ENCODE measurements at regions not wholly inside any gene's neighbourhood (a gene's known extent, or its start where the extent isn't known, plus 50 kb on each side); places are given as distances from the start of the nearest gene placed in this dataset.

GRCh38 chr9:106731910-106732309, 131.1 kb upstream of the ZNF462 start:
- Histone ChIP-seq H3K9ac (ENCODE audit: insufficient read length) (no peak overlapping the region), H3K36me3 (ENCODE audit: insufficient read depth, low read length) (no peaks in the 10 kb centered on the region), H3K9me3 (ENCODE audit: low read depth, low read length) (no peaks in the 10 kb centered on the region), H3K27ac (no peak overlapping the region), H3K4me3 (no peak overlapping the region)
- no peak for TF ChIP-seq POLR2AphosphoS5 (IDR thresholded peaks at IDR 0.05; ENCODE audit: borderline replicate concordance, low read depth, low read length)
- TF ChIP-seq FOXP2 (optimal IDR thresholded peaks at IDR 0.05; ENCODE audit: control extremely low read depth, extremely low read length, insufficient read depth): no peak
- no peak for TF ChIP-seq EZH2 (IDR thresholded peaks at IDR 0.05)
- no peak for DNase-seq (ENCODE audit: low read depth, low spot score)

- H3K4me3 ChIP-seq: no peak overlapping the region
- no peaks in the 10 kb centered on the region for H3K9me3 ChIP-seq (ENCODE audit: low read depth, low read length)
- no peak overlapping the region for H3K9ac ChIP-seq (ENCODE audit: insufficient read length)
- TF ChIP-seq POLR2AphosphoS5 (IDR thresholded peaks at IDR 0.05; ENCODE audit: borderline replicate concordance, low read depth, low read length): no peak
- TF ChIP-seq FOXP2 (optimal IDR thresholded peaks at IDR 0.05; ENCODE audit: control extremely low read depth, extremely low read length, insufficient read depth): no peak
- TF ChIP-seq EZH2 (IDR thresholded peaks at IDR 0.05): no peak
- H3K36me3 ChIP-seq (ENCODE audit: insufficient read depth, low read length): no peaks in the 10 kb centered on the region
- no peak for DNase-seq (ENCODE audit: low read depth, low spot score)
- H3K27ac ChIP-seq: no peak overlapping the region
These were observed 129.1 kb upstream of the ZNF462 start for GRCh38 chr9:106733828-106734380.

- TF ChIP-seq FOXP2 (optimal IDR thresholded peaks at IDR 0.05; ENCODE audit: control extremely low read depth, extremely low read length, insufficient read depth) (no peak), POLR2AphosphoS5 (IDR thresholded peaks at IDR 0.05; ENCODE audit: borderline replicate concordance, low read depth, low read length) (no peak)
- DNase-seq (ENCODE audit: low read depth, low spot score): no peak
These were observed 125.5 kb upstream of the ZNF462 start for GRCh38 chr9:106737516-106737915.

GRCh38 chr9:106738109-106738508, 124.9 kb upstream of the ZNF462 start:
- Histone ChIP-seq H3K27ac (no peak overlapping the region), H3K4me3 (no peak overlapping the region), H3K9me3 (ENCODE audit: low read depth, low read length) (no peaks in the 10 kb centered on the region), H3K36me3 (ENCODE audit: insufficient read depth, low read length) (no peaks in the 10 kb centered on the region), H3K9ac (ENCODE audit: insufficient read length) (no peak overlapping the region)
- TF ChIP-seq EZH2 (IDR thresholded peaks at IDR 0.05) (no peak), POLR2AphosphoS5 (IDR thresholded peaks at IDR 0.05; ENCODE audit: borderline replicate concordance, low read depth, low read length) (no peak), FOXP2 (optimal IDR thresholded peaks at IDR 0.05; ENCODE audit: control extremely low read depth, extremely low read length, insufficient read depth) (no peak)
- DNase-seq (ENCODE audit: low read depth, low spot score): no peak

More at GRCh38 chr9:106737516-106737915, 125.5 kb upstream of the ZNF462 start:
- H3K9ac ChIP-seq (ENCODE audit: insufficient read length): no peak overlapping the region
- no peak overlapping the region for H3K4me3 ChIP-seq
- no peak overlapping the region for H3K27ac ChIP-seq
- H3K36me3 ChIP-seq (ENCODE audit: insufficient read depth, low read length): no peaks in the 10 kb centered on the region
- no peaks in the 10 kb centered on the region for H3K9me3 ChIP-seq (ENCODE audit: low read depth, low read length)

GRCh38 chr9:106745457-106745856, 117.5 kb upstream of the ZNF462 start:
- DNase-seq (ENCODE audit: low read depth, low spot score): no peak
- Histone ChIP-seq H3K9me3 (ENCODE audit: low read depth, low read length) (no peaks in the 10 kb centered on the region), H3K27ac (no peak overlapping the region), H3K36me3 (ENCODE audit: insufficient read depth, low read length) (no peaks in the 10 kb centered on the region), H3K9ac (ENCODE audit: insufficient read length) (no peak overlapping the region), H3K4me3 (no peak overlapping the region)
- TF ChIP-seq EZH2 (IDR thresholded peaks at IDR 0.05) (no peak), FOXP2 (optimal IDR thresholded peaks at IDR 0.05; ENCODE audit: control extremely low read depth, extremely low read length, insufficient read depth) (no peak), POLR2AphosphoS5 (IDR thresholded peaks at IDR 0.05; ENCODE audit: borderline replicate concordance, low read depth, low read length) (no peak)

GRCh38 chr9:106745876-106746275, 117.1 kb upstream of the ZNF462 start:
- Histone ChIP-seq H3K9me3 (ENCODE audit: low read depth, low read length) (no peaks in the 10 kb centered on the region), H3K9ac (ENCODE audit: insufficient read length) (no peak overlapping the region), H3K27ac (no peak overlapping the region), H3K36me3 (ENCODE audit: insufficient read depth, low read length) (no peaks in the 10 kb centered on the region), H3K4me3 (no peak overlapping the region)
- no peak for DNase-seq (ENCODE audit: low read depth, low spot score)
- TF ChIP-seq FOXP2 (optimal IDR thresholded peaks at IDR 0.05; ENCODE audit: control extremely low read depth, extremely low read length, insufficient read depth) (no peak), EZH2 (IDR thresholded peaks at IDR 0.05) (no peak), POLR2AphosphoS5 (IDR thresholded peaks at IDR 0.05; ENCODE audit: borderline replicate concordance, low read depth, low read length) (no peak)

GRCh38 chr9:106751681-106752080, 111.3 kb upstream of the ZNF462 start:
- Histone ChIP-seq H3K9me3 (ENCODE audit: low read depth, low read length) (no peaks in the 10 kb centered on the region), H3K27ac (no peak overlapping the region), H3K36me3 (ENCODE audit: insufficient read depth, low read length) (no peaks in the 10 kb centered on the region), H3K4me3 (no peak overlapping the region), H3K9ac (ENCODE audit: insufficient read length) (no peak overlapping the region)
- TF ChIP-seq FOXP2 (optimal IDR thresholded peaks at IDR 0.05; ENCODE audit: control extremely low read depth, extremely low read length, insufficient read depth): no peak
- TF ChIP-seq POLR2AphosphoS5 (IDR thresholded peaks at IDR 0.05; ENCODE audit: borderline replicate concordance, low read depth, low read length): no peak
- TF ChIP-seq EZH2 (IDR thresholded peaks at IDR 0.05): no peak
- no peak for DNase-seq (ENCODE audit: low read depth, low spot score)

- H3K36me3 ChIP-seq (ENCODE audit: insufficient read depth, low read length): no peaks in the 10 kb centered on the region
- no peak overlapping the region for H3K9ac ChIP-seq (ENCODE audit: insufficient read length)
- no peaks in the 10 kb centered on the region for H3K9me3 ChIP-seq (ENCODE audit: low read depth, low read length)
- no peak overlapping the region for H3K4me3 ChIP-seq
- no peak overlapping the region for H3K27ac ChIP-seq
- no peak for DNase-seq (ENCODE audit: low read depth, low spot score)
- no peak for TF ChIP-seq FOXP2 (optimal IDR thresholded peaks at IDR 0.05; ENCODE audit: control extremely low read depth, extremely low read length, insufficient read depth)
- no peak for TF ChIP-seq EZH2 (IDR thresholded peaks at IDR 0.05)
- no peak for TF ChIP-seq POLR2AphosphoS5 (IDR thresholded peaks at IDR 0.05; ENCODE audit: borderline replicate concordance, low read depth, low read length)
These were observed 110.4 kb upstream of the ZNF462 start for GRCh38 chr9:106752581-106752980.

GRCh38 chr9:106753155-106753671, 109.8 kb upstream of the ZNF462 start:
- no peaks in the 10 kb centered on the region for H3K9me3 ChIP-seq (ENCODE audit: low read depth, low read length)
- no peak for DNase-seq (ENCODE audit: low read depth, low spot score)
- H3K36me3 ChIP-seq (ENCODE audit: insufficient read depth, low read length): no peaks in the 10 kb centered on the region
- no peak for TF ChIP-seq POLR2AphosphoS5 (IDR thresholded peaks at IDR 0.05; ENCODE audit: borderline replicate concordance, low read depth, low read length)
- no peak for TF ChIP-seq FOXP2 (optimal IDR thresholded peaks at IDR 0.05; ENCODE audit: control extremely low read depth, extremely low read length, insufficient read depth)
- TF ChIP-seq EZH2 (IDR thresholded peaks at IDR 0.05): no peak
- no peak overlapping the region for H3K4me3 ChIP-seq
- no peak overlapping the region for H3K9ac ChIP-seq (ENCODE audit: insufficient read length)
- no peak overlapping the region for H3K27ac ChIP-seq

All from SK-N-MC (cell line).